ENCODE measurements at regions not wholly inside any gene's neighbourhood (a gene's known extent, or its start where the extent isn't known, plus 50 kb on each side); places are given as distances from the start of the nearest gene placed in this dataset.

- Histone ChIP-seq H3K4me3 (ENCODE audit: low read depth in 1 of 2, low read length in 2 of 2) (no peak overlapping the region), H3K36me3 (ENCODE audit: insufficient read depth, low read length) (no peaks in the 10 kb centered on the region), H3K4me1 (ENCODE audit: insufficient read depth, low read length) (no peaks in the 10 kb centered on the region), H3K27ac (ENCODE audit: low read depth, low read length) (no peak overlapping the region), H3K27me3 (ENCODE audit: control insufficient read depth in 1 of 2, insufficient read depth in 2 of 2, low read length in 2 of 2) (no peaks in the 10 kb centered on the region), H3K9me3 (ENCODE audit: low read length) (no peaks in the 10 kb centered on the region), H3K9ac (ENCODE audit: low read length) (no peak overlapping the region)
These were observed 63.6 kb upstream of the TTLL7 start for GRCh38 chr1:84062496-84062895.

- Histone ChIP-seq H3K36me3 (ENCODE audit: insufficient read depth, low read length) (no peaks in the 10 kb centered on the region), H3K4me1 (ENCODE audit: insufficient read depth, low read length) (no peaks in the 10 kb centered on the region), H3K4me3 (ENCODE audit: low read depth in 1 of 2, low read length in 2 of 2) (no peak overlapping the region), H3K9ac (ENCODE audit: low read length) (no peak overlapping the region), H3K27me3 (ENCODE audit: control insufficient read depth in 1 of 2, insufficient read depth in 2 of 2, low read length in 2 of 2) (no peaks in the 10 kb centered on the region), H3K9me3 (ENCODE audit: low read length) (no peaks in the 10 kb centered on the region), H3K27ac (ENCODE audit: low read depth, low read length) (no peak overlapping the region)
These were observed 62.4 kb upstream of the TTLL7 start for GRCh38 chr1:84061336-84061735.

DNA sequence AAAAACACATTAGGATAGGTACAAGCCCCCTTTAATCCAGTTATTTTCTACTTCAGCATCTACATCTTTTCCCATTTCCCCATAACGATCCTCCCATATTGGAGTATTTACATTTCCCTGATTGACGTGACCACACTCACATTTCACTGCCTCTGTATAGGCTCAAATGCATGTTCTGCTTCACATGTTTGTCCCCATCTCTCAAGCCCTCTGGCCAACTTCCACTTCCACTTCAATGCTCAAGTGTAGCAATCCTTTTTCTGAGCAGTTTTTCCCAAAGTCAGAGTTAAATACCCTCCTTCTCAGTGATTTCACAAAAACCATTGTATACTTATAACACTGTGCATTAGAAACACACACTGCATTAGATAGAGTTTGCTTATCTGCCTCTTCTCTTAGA, 61.8 kb upstream of the TTLL7 start:
- no peaks in the 10 kb centered on the region for H3K4me1 ChIP-seq (ENCODE audit: insufficient read depth, low read length)
- no peak overlapping the region for H3K27ac ChIP-seq (ENCODE audit: low read depth, low read length)
- no peak overlapping the region for H3K9ac ChIP-seq (ENCODE audit: low read length)
- H3K9me3 ChIP-seq (ENCODE audit: low read length) = no peaks in the 10 kb centered on the region
- no peaks in the 10 kb centered on the region for H3K27me3 ChIP-seq (ENCODE audit: control insufficient read depth in 1 of 2, insufficient read depth in 2 of 2, low read length in 2 of 2)
- no peaks in the 10 kb centered on the region for H3K36me3 ChIP-seq (ENCODE audit: insufficient read depth, low read length)
- no peak overlapping the region for H3K4me3 ChIP-seq (ENCODE audit: low read depth in 1 of 2, low read length in 2 of 2)

GRCh38 chr1:84048820-84049219, 49.9 kb upstream of the TTLL7 start:
- no peak overlapping the region for H3K9ac ChIP-seq (ENCODE audit: low read length)
- no peaks in the 10 kb centered on the region for H3K9me3 ChIP-seq (ENCODE audit: low read length)
- H3K4me1 ChIP-seq (ENCODE audit: insufficient read depth, low read length) = no peaks in the 10 kb centered on the region
- no peaks in the 10 kb centered on the region for H3K27me3 ChIP-seq (ENCODE audit: control insufficient read depth in 1 of 2, insufficient read depth in 2 of 2, low read length in 2 of 2)
- no peak overlapping the region for H3K4me3 ChIP-seq (ENCODE audit: low read depth in 1 of 2, low read length in 2 of 2)
- no peaks in the 10 kb centered on the region for H3K36me3 ChIP-seq (ENCODE audit: insufficient read depth, low read length)
- H3K27ac ChIP-seq (ENCODE audit: low read depth, low read length) = no peak overlapping the region

Data from muscle layer of colon (tissue), 2 donors.